ENCODE measurements at regions not wholly inside any gene's neighbourhood (a gene's known extent, or its start where the extent isn't known, plus 50 kb on each side); places are given as distances from the start of the nearest gene placed in this dataset.

DNA sequence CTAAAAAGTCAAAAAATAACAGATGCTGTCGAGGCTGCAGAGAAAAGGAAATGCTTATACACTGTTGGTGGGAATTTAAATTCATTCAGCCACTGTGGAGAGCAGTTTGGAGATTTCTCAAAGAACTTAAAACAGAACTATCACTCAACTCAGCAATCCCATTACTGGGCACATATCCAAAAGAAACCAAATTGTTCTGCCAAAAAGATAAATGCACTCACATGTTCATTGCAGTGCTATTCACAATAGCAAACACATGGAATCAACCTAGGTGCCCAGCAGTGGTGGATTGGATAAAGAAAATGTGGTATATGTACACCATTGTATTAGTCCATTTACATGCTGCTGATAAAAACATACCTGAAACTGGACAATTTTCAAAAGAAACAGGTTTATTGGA lies 116.0 kb upstream of the VGLL2 start:
- Histone ChIP-seq H3K27me3 (no peaks in the 10 kb centered on the region), H3K4me3 (no peak overlapping the region), H3K9me3 (no peaks in the 10 kb centered on the region), H3K4me1 (no peaks in the 10 kb centered on the region), H3K27ac (no peak overlapping the region), H3K36me3 (no peaks in the 10 kb centered on the region)
- DNase-seq, result no peak
- TF ChIP-seq POLR2A (IDR thresholded peaks at IDR 0.05), result no peak
- TF ChIP-seq, protein P1, sequence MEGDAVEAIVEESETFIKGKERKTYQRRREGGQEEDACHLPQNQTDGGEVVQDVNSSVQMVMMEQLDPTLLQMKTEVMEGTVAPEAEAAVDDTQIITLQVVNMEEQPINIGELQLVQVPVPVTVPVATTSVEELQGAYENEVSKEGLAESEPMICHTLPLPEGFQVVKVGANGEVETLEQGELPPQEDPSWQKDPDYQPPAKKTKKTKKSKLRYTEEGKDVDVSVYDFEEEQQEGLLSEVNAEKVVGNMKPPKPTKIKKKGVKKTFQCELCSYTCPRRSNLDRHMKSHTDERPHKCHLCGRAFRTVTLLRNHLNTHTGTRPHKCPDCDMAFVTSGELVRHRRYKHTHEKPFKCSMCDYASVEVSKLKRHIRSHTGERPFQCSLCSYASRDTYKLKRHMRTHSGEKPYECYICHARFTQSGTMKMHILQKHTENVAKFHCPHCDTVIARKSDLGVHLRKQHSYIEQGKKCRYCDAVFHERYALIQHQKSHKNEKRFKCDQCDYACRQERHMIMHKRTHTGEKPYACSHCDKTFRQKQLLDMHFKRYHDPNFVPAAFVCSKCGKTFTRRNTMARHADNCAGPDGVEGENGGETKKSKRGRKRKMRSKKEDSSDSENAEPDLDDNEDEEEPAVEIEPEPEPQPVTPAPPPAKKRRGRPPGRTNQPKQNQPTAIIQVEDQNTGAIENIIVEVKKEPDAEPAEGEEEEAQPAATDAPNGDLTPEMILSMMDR (IDR thresholded peaks at IDR 0.05), result no peak

DNA sequence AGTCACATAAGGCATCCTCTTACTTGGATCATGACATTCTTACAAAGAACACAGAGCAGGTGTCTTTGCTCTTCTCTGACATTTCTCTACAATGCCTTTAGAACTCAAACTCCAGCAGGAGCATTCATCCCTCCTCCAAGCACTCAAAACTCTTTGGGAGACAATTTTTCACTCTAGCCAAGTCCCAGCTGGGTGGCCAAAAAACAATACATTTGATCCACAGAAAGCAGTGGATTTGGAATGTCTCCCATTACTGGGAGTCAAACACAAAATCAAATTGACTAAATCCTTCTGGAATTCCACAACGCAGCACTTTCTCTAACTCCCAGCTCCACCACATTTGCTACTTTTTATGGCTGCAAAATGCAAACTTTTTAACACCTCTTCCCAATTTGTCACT lies 108.6 kb upstream of the VGLL2 start:
- no peak overlapping the region for H3K4me3 ChIP-seq
- TF ChIP-seq POLR2A (IDR thresholded peaks at IDR 0.05), result no peak
- TF ChIP-seq, protein P1 (IDR thresholded peaks at IDR 0.05), result no peak
- H3K27me3 ChIP-seq, result no peaks in the 10 kb centered on the region
- no peaks in the 10 kb centered on the region for H3K4me1 ChIP-seq
- H3K9me3 ChIP-seq, result no peaks in the 10 kb centered on the region
- H3K27ac ChIP-seq, result no peak overlapping the region
- no peak for DNase-seq
- H3K36me3 ChIP-seq, result no peaks in the 10 kb centered on the region

DNA sequence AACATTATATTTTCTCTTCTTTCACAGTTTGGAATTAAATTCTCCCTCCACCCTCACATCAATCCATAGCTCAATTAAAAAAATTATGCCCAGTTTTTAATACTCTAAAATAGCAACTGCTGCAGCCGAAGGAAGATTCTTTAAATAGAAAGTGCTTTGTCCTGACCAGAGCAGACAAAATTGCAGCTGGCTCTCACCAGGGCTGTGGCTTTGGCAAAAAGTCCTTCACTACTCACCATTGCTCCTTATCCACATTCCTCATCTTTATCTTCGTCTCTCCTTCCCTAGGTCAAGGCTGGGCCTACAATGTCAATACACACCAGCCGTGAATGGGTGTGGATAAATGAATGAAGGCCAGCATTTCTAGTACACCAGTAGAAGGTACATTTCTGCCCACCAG lies 107.9 kb upstream of the VGLL2 start:
- Histone ChIP-seq H3K36me3 (no peaks in the 10 kb centered on the region), H3K4me3 (no peak overlapping the region), H3K27me3 (no peaks in the 10 kb centered on the region), H3K9me3 (no peaks in the 10 kb centered on the region), H3K27ac (no peak overlapping the region), H3K4me1 (no peaks in the 10 kb centered on the region)
- no peak for DNase-seq
- TF ChIP-seq, protein P1 (IDR thresholded peaks at IDR 0.05), result no peak

DNA sequence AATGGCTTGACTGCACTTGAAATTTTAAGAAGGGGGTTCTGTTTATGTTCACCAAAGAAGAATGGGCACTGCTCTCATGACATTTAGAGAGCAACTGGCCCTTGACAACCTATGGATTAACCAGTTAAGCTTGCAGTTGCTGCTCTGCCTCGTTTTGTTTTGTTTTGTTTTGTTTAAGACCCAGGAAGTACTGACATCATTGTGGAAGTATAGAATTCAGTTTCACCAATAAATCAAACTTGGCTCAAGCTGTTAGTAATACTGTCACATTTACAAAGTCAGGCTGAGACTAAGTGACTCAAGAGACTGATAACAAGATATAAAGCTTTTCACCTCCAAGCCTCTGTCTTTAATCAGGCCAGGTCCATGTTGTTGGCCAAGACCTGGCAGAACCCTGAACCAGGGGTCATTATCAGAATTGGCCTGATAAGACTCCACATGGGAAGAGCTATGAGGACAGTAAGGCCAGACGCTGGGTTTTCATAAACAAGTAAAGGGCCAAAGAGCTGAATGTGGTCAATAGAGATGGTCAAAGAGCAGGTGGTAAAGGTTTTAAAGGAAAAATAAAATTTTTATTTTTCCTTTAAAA lies 99.4 kb upstream of the VGLL2 start:
- Histone ChIP-seq H3K27me3 (no peaks in the 10 kb centered on the region), H3K4me3 (no peak overlapping the region), H3K4me1 (no peaks in the 10 kb centered on the region), H3K27ac (no peak overlapping the region), H3K9me3 (no peaks in the 10 kb centered on the region), H3K36me3 (no peaks in the 10 kb centered on the region)
- DNase-seq, result no peak
- no peak for TF ChIP-seq POLR2A (IDR thresholded peaks at IDR 0.05)
- TF ChIP-seq, protein P1 (IDR thresholded peaks at IDR 0.05), result no peak

DNA sequence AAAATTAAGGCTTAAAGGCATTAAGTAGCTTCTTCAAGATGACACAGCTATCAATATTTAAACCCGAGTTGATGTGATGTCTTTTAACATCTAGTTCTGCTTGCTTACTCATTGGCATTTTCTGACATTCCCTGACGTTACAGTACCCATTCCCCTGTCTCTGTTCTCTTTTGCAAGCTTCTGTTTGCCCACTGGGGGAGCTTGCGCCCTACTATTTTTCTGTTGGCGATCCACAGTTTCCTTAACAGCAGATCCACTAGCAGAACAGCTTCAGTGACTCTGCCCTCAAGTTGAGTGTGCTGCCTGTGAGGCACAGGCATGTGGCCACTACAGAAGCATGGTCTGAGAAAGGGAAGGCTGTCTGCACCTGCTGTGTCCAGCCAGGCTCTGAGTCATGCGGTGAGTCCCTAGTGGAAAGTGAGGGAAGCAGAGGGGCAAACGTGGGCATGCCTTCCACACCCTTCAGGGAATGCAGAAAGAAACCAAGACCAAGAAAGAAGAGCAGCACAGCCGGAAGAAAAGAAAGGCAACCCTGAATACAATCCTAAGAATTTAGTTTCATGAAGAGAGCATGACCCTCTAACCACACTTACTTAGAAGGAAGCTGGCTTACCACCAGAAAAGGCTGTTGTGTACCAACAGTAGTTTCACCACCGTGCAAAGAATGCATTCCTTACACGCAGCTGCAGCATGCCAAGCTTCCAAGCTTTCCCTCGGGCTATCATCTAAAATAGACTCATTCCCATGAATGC lies 97.7 kb upstream of the VGLL2 start:
- Histone ChIP-seq H3K4me1 (no peaks in the 10 kb centered on the region), H3K27ac (no peak overlapping the region), H3K36me3 (no peaks in the 10 kb centered on the region), H3K27me3 (no peaks in the 10 kb centered on the region), H3K9me3 (peaks cover 0 to under 1% (median 0%) of the 10 kb centered on the region in 4 donors), H3K4me3 (no peak overlapping the region)
- no peak for DNase-seq
- no peak for TF ChIP-seq POLR2A (IDR thresholded peaks at IDR 0.05)
- TF ChIP-seq, protein P1 (IDR thresholded peaks at IDR 0.05), result no peak

All from Peyer's patch (tissue), 4 donors.